ENCODE measurements at regions not wholly inside any gene's neighbourhood (a gene's known extent, or its start where the extent isn't known, plus 50 kb on each side); places are given as distances from the start of the nearest gene placed in this dataset.

DNA sequence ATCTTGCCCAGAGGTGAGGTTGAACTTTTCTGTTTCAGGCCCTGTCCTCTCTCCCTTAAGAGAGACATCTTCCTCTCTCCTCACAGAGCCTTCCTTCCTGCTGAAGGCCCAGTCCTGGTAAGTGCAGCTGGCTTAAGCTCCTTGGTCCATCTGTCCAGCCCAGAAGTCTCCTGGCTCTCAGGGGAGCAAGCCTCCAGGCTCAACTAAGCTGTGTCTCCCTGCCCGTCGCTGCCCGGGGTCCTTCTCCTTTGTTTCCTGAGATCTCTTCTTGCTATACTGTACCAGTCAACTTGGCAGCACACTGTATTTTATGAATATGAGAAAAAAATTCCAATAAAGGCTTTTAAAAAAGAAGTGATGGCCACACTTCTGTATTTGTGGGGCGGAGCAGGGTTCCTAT, 77.4 kb downstream of the KCNF1 start:
- Histone ChIP-seq H3F3A (ENCODE audit: low read depth) (no peaks in the 10 kb centered on the region), H3K9ac (ENCODE audit: low read depth, low read length, poor library complexity, severe bottlenecking) (no peak overlapping the region), H3K9me2 (replicated peaks; ENCODE audit: low read depth, low read length) (no peaks in the 10 kb centered on the region), H2AFZ (ENCODE audit: low read length) (no peak overlapping the region), H3K79me2 (ENCODE audit: insufficient read depth, low read length) (no peaks in the 10 kb centered on the region), H3K27me3 (ENCODE audit: insufficient read depth, low read length, poor library complexity, severe bottlenecking) (no peaks in the 10 kb centered on the region), H4K20me1 (ENCODE audit: insufficient read depth, low read length, poor library complexity, severe bottlenecking) (no peaks in the 10 kb centered on the region), H3K4me2 (ENCODE audit: low read depth, low read length, poor library complexity, severe bottlenecking) (no peak overlapping the region), H3K4me1 (ENCODE audit: insufficient read depth, low read length, poor library complexity, severe bottlenecking) (no peaks in the 10 kb centered on the region), H3K9me3 (ENCODE audit: insufficient read depth, low read depth, low read length) (no peaks in the 10 kb centered on the region), H3K36me3 (ENCODE audit: insufficient read depth, low read length) (no peaks in the 10 kb centered on the region), H3K4me3 (ENCODE audit: low read length, poor library complexity, severe bottlenecking) (no peak overlapping the region)
- TF ChIP-seq EZH2phosphoT487 (IDR thresholded peaks at IDR 0.05; ENCODE audit: borderline replicate concordance) (no peak), CTCF (conservative IDR thresholded peaks at IDR 0.05; ENCODE audit: low read length) (no peak)

DNA sequence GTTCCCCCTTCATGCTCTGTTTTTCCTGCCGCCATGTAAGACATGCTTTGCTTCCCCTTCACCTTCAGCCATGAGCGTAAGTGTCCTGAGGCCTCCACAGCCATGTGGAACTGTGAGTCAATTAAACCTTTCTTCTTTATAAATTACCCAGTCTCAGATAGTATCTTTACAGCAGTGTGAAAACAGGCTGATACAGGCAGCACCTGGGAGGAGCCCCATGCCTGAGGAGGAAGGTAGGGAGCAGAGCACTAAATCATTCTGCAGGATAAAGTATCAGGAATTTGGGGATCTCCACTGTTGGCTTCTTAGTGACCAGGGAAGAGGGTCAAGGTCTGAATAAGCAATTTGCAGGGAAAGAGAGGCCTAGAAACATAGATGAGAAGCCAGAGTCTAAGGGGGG, 78.0 kb downstream of the KCNF1 start:
- no peak overlapping the region for H3K4me2 ChIP-seq (ENCODE audit: low read depth, low read length, poor library complexity, severe bottlenecking)

GRCh38 chr2:10990561-10991111, 78.9 kb downstream of the KCNF1 start:
- Histone ChIP-seq H3K9me3 (ENCODE audit: insufficient read depth, low read depth, low read length) (no peaks in the 10 kb centered on the region), H3K79me2 (ENCODE audit: insufficient read depth, low read length) (no peaks in the 10 kb centered on the region), H2AFZ (ENCODE audit: low read length) (no peak overlapping the region), H3K4me1 (ENCODE audit: insufficient read depth, low read length, poor library complexity, severe bottlenecking) (no peaks in the 10 kb centered on the region), H3K4me3 (ENCODE audit: low read length, poor library complexity, severe bottlenecking) (no peak overlapping the region), H3K9ac (ENCODE audit: low read depth, low read length, poor library complexity, severe bottlenecking) (no peak overlapping the region), H4K20me1 (ENCODE audit: insufficient read depth, low read length, poor library complexity, severe bottlenecking) (no peaks in the 10 kb centered on the region), H3K27me3 (ENCODE audit: insufficient read depth, low read length, poor library complexity, severe bottlenecking) (no peaks in the 10 kb centered on the region), H3K9me2 (replicated peaks; ENCODE audit: low read depth, low read length) (no peaks in the 10 kb centered on the region), H3K36me3 (ENCODE audit: insufficient read depth, low read length) (no peaks in the 10 kb centered on the region), H3F3A (ENCODE audit: low read depth) (no peaks in the 10 kb centered on the region), H3K4me2 (ENCODE audit: low read depth, low read length, poor library complexity, severe bottlenecking) (no peak overlapping the region)
- TF ChIP-seq EZH2phosphoT487 (IDR thresholded peaks at IDR 0.05; ENCODE audit: borderline replicate concordance) (no peak), CTCF (conservative IDR thresholded peaks at IDR 0.05; ENCODE audit: low read length) (no peak)

More for the DNA sequence above, 78.0 kb downstream of the KCNF1 start:
- H4K20me1 ChIP-seq (ENCODE audit: insufficient read depth, low read length, poor library complexity, severe bottlenecking), result no peaks in the 10 kb centered on the region
- no peak for TF ChIP-seq EZH2phosphoT487 (IDR thresholded peaks at IDR 0.05; ENCODE audit: borderline replicate concordance)
- TF ChIP-seq CTCF (conservative IDR thresholded peaks at IDR 0.05; ENCODE audit: low read length), result no peak
- no peaks in the 10 kb centered on the region for H3F3A ChIP-seq (ENCODE audit: low read depth)
- H3K4me3 ChIP-seq (ENCODE audit: low read length, poor library complexity, severe bottlenecking), result no peak overlapping the region
- H3K27me3 ChIP-seq (ENCODE audit: insufficient read depth, low read length, poor library complexity, severe bottlenecking), result no peaks in the 10 kb centered on the region
- H2AFZ ChIP-seq (ENCODE audit: low read length), result no peak overlapping the region
- H3K9me3 ChIP-seq (ENCODE audit: insufficient read depth, low read depth, low read length), result no peaks in the 10 kb centered on the region
- H3K4me1 ChIP-seq (ENCODE audit: insufficient read depth, low read length, poor library complexity, severe bottlenecking), result no peaks in the 10 kb centered on the region
- H3K36me3 ChIP-seq (ENCODE audit: insufficient read depth, low read length), result no peaks in the 10 kb centered on the region
- H3K9me2 ChIP-seq (replicated peaks; ENCODE audit: low read depth, low read length), result no peaks in the 10 kb centered on the region
- H3K79me2 ChIP-seq (ENCODE audit: insufficient read depth, low read length), result no peaks in the 10 kb centered on the region
- no peak overlapping the region for H3K9ac ChIP-seq (ENCODE audit: low read depth, low read length, poor library complexity, severe bottlenecking)
